H9 (cell line): ENCODE measurements at regions not wholly inside any gene's neighbourhood (a gene's known extent, or its start where the extent isn't known, plus 50 kb on each side); places are given as distances from the start of the nearest gene placed in this dataset.
A peak's percentile ranks its signal among the peaks of the same experiment; 100 is the strongest.

Experiments used
- DNase-seq: peaks from one replicate; pipeline ENCODE4 v3.0.0-alpha.2; 2017
- H2AFZ ChIP-seq: one replicate; pipeline ENCODE4 v1.6.1; 2013; ENCODE audit warnings: mild to moderate bottlenecking, low read length, control low read depth, moderate library complexity
- H2AK5ac ChIP-seq: 2 replicates; pipeline ENCODE4 v1.6.1; 2013; ENCODE audit warnings: low read length, control low read depth, mixed read lengths; ENCODE audit not compliant: insufficient read length
- H2BK120ac ChIP-seq: one replicate; pipeline ENCODE4 v1.6.1; 2013; ENCODE audit warnings: low read depth, mild to moderate bottlenecking, low read length, control low read depth, inconsistent platforms; ENCODE audit not compliant: poor library complexity, severe bottlenecking
- H2BK12ac ChIP-seq: 2 replicates; pipeline ENCODE4 v1.6.1; 2013; ENCODE audit warnings: low read length, control low read depth, mixed read lengths, low read depth; ENCODE audit not compliant: insufficient read length
- H2BK15ac ChIP-seq: 2 replicates; pipeline ENCODE4 v1.6.1; 2013; ENCODE audit warnings: low read depth, low read length, control low read depth
- H2BK20ac ChIP-seq: one replicate; pipeline ENCODE4 v1.6.1; 2013; ENCODE audit warnings: low read depth, mild to moderate bottlenecking, low read length, control low read depth, inconsistent platforms; ENCODE audit not compliant: poor library complexity, severe bottlenecking
- H2BK5ac ChIP-seq: 2 replicates; pipeline ENCODE4 v1.6.1; 2013; ENCODE audit warnings: low read length, control low read depth, mixed read lengths; ENCODE audit not compliant: insufficient read length
- H3K14ac ChIP-seq: 2 replicates; pipeline ENCODE4 v1.6.1; 2013; ENCODE audit warnings: low read length, control low read depth; ENCODE audit not compliant: insufficient read depth
- H3K18ac ChIP-seq: 2 replicates; pipeline ENCODE4 v1.6.1; 2013; ENCODE audit warnings: low read depth, mild to moderate bottlenecking, mixed read lengths, low read length, control low read depth; ENCODE audit not compliant: insufficient read length
- H3K23ac ChIP-seq: 2 replicates; pipeline ENCODE4 v1.6.1; 2013; ENCODE audit warnings: low read length, control low read depth, mixed read lengths, low read depth; ENCODE audit not compliant: insufficient read length
- H3K23me2 ChIP-seq: 2 replicates; pipeline ENCODE4 v1.6.1; 2013; ENCODE audit warnings: low read depth, mild to moderate bottlenecking, mixed read lengths, low read length, control low read depth; ENCODE audit not compliant: insufficient read length, poor library complexity, severe bottlenecking
- H3K27ac ChIP-seq: 2 replicates; pipeline ENCODE4 v1.5.1; 2013; ENCODE audit warnings: low read length, control low read depth, mixed read lengths, low read depth; ENCODE audit not compliant: insufficient read length
- H3K27me3 ChIP-seq: 2 replicates; pipeline ENCODE4 v1.6.1; 2013; ENCODE audit warnings: low read length, control low read depth, inconsistent platforms; ENCODE audit not compliant: insufficient read depth
- H3K4ac ChIP-seq: 2 replicates; pipeline ENCODE4 v1.6.1; 2013; ENCODE audit warnings: low read depth, mild to moderate bottlenecking, control low read depth, inconsistent platforms, low read length, moderate library complexity
- H3K4me1 ChIP-seq: 2 replicates; pipeline ENCODE4 v1.6.1; 2013; ENCODE audit warnings: low read length, control low read depth, inconsistent platforms; ENCODE audit not compliant: insufficient read depth
- H3K4me2 ChIP-seq: 2 replicates; pipeline ENCODE4 v1.6.1; 2013; ENCODE audit warnings: low read length, control low read depth, mixed read lengths; ENCODE audit not compliant: insufficient read length, insufficient read depth
- H3K56ac ChIP-seq: 2 replicates; pipeline ENCODE4 v1.6.1; 2013; ENCODE audit warnings: low read depth, mild to moderate bottlenecking, mixed read lengths, low read length, control low read depth; ENCODE audit not compliant: insufficient read length
- H3K79me1 ChIP-seq: 2 replicates; pipeline ENCODE4 v1.6.1; 2013; ENCODE audit warnings: low read depth, mild to moderate bottlenecking, moderate library complexity, low read length, control low read depth, inconsistent platforms; ENCODE audit not compliant: insufficient read depth, poor library complexity, severe bottlenecking
- H3K79me2 ChIP-seq: 2 replicates; pipeline ENCODE4 v1.6.1; 2013; ENCODE audit warnings: low read length, control low read depth, inconsistent platforms; ENCODE audit not compliant: insufficient read depth
- H3K9ac ChIP-seq: 2 replicates; pipeline ENCODE4 v1.6.1; 2013; ENCODE audit warnings: low read length, control low read depth, mixed read lengths; ENCODE audit not compliant: insufficient read length; ENCODE audit errors: extremely low read depth
- H3K9me3 ChIP-seq: one replicate; pipeline ENCODE4 v1.6.1; 2013; ENCODE audit warnings: low read depth, low read length, inconsistent platforms; ENCODE audit not compliant: control insufficient read depth
- H3T11ph ChIP-seq: one replicate; pipeline ENCODE4 v1.6.1; 2013; ENCODE audit warnings: mild to moderate bottlenecking, low read length, control low read depth, inconsistent platforms
- H4K20me1 ChIP-seq: one replicate; pipeline ENCODE4 v1.6.1; 2013; ENCODE audit not compliant: control insufficient read depth, insufficient read length, insufficient read depth
- H4K5ac ChIP-seq: 2 replicates; pipeline ENCODE4 v1.6.1; 2013; ENCODE audit warnings: low read depth, mild to moderate bottlenecking, mixed read lengths, low read length, control low read depth; ENCODE audit not compliant: insufficient read length
- H4K8ac ChIP-seq: replicated peaks from 2 replicates; pipeline ENCODE4 v1.6.1; 2013; ENCODE audit warnings: low read length, control low read depth, mixed read lengths, low read depth; ENCODE audit not compliant: insufficient read length
- H4K91ac ChIP-seq: 2 replicates; pipeline ENCODE4 v1.6.1; 2013; ENCODE audit warnings: low read depth, mild to moderate bottlenecking, moderate library complexity, mixed read lengths, low read length, control low read depth; ENCODE audit not compliant: insufficient read length
- H3K27ac Mint-ChIP-seq, 3 experiments: 2 replicates in 2 of 3; 3 replicates in 1 of 3; pipeline ENCODE4 v1.8.0; 2020 to 2021; ENCODE audit warnings: mixed read lengths in 3 of 3, mild to moderate bottlenecking in 1 of 3, moderate library complexity in 1 of 3
- H3K27me3 Mint-ChIP-seq: 2 replicates; pipeline ENCODE4 v1.8.0; 2021; ENCODE audit warnings: low read depth, mild to moderate bottlenecking, moderate library complexity, mixed read lengths
- H3K36me3 Mint-ChIP-seq, 3 experiments: 2 replicates in 2 of 3; 3 replicates in 1 of 3; pipeline ENCODE4 v1.8.0; 2020 to 2021; ENCODE audit warnings: low read depth in 3 of 3, mixed read lengths in 3 of 3; ENCODE audit not compliant: insufficient read depth in 1 of 3
- H3K4me1 Mint-ChIP-seq, 2 experiments: 2 replicates each; pipeline ENCODE4 v1.8.0; 2020; ENCODE audit warnings: mixed read lengths in 2 of 2
- H3K4me3 Mint-ChIP-seq, 2 experiments: 2 replicates in 1 of 2; 3 replicates in 1 of 2; pipeline ENCODE4 v1.8.0; 2020 to 2021; ENCODE audit warnings: mild to moderate bottlenecking in 2 of 2, mixed read lengths in 2 of 2, moderate library complexity in 1 of 2
- H3K9me3 Mint-ChIP-seq, 2 experiments: 2 replicates in 1 of 2; 3 replicates in 1 of 2; pipeline ENCODE4 v1.8.0; 2020; ENCODE audit warnings: mild to moderate bottlenecking in 2 of 2, mixed read lengths in 2 of 2, moderate library complexity in 1 of 2
- WGBS: extraction: QIAGEN DNeasy Blood & Tissue Kit; methylation state at CpG from one replicate; pipeline ENCODE4 v1.1.7; 2013; ENCODE audit warnings: missing lambda C conversion rate, low lambda C conversion rate, mixed read lengths; ENCODE audit not compliant: insufficient read length; ENCODE audit errors: extremely low coverage; 5-methylcytosine and 5-hydroxymethylcytosine counted together
- TF ChIP-seq, protein P1 (sequence below): fragments of 200-600 bp; sonication (generic); conservative IDR thresholded peaks from 3 replicates; pipeline ENCODE4 v1.8.0; 2021; ENCODE audit warnings: antibody characterized with exemption, mild to moderate bottlenecking

DNA sequence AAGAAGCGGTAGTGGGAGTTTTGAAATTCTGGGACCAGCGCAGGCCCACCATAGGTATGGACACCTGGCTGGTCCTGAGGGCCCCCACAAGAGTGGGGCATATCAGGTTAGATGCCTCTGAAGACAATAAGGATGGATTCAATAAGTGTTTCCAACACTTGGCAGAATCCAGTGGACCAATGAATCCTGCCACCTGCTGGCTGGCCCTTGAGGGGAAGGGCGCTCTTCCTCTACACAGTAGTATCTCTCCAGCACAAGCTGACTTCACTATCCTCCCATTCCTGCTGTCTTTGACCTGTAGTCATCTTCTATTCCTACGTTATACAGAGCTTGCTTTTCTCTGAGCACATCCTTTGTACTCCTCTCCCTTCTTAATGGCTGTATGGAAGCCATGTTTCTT lies 199.7 kb upstream of the TSHZ3 start:
- H3K79me2 ChIP-seq: no peaks in the 10 kb centered on the region
- WGBS: no CpG with 5 or more reads among the region's 4 CpGs
- H3K27me3 ChIP-seq: no peaks in the 10 kb centered on the region
- H4K20me1 ChIP-seq: no peaks in the 10 kb centered on the region
- no peak overlapping the region for H2BK15ac ChIP-seq
- H3K9ac ChIP-seq: no peak overlapping the region
- H2AK5ac ChIP-seq: no peak overlapping the region
- no peak overlapping the region for H3K18ac ChIP-seq
- H3K4me2 ChIP-seq: no peak overlapping the region
- Mint-ChIP-seq H3K4me1 (peaks cover 6 to 11% of the 10 kb centered on the region in 2 experiments), H3K9me3 (peaks cover 3 to 10% of the 10 kb centered on the region in 2 experiments; a peak in 4 of 5 replicates), H3K4me3 (no peak overlapping the region), H3K27me3 (peaks cover 6% of the 10 kb centered on the region), H3K36me3 (peaks cover 5 to 10% (median 6%) of the 10 kb centered on the region in 3 experiments; a peak in 3 of 7 replicates), H3K27ac (no peak overlapping the region)
- H2BK20ac ChIP-seq: no peak overlapping the region
- H3K23ac ChIP-seq: no peak overlapping the region
- H3K27ac ChIP-seq: no peak overlapping the region
- H3K9me3 ChIP-seq: no peaks in the 10 kb centered on the region
- no peaks in the 10 kb centered on the region for H3K4me1 ChIP-seq
- no peak overlapping the region for H3K14ac ChIP-seq
- no peak overlapping the region for H2BK5ac ChIP-seq
- H2BK120ac ChIP-seq: no peak overlapping the region
- H3K79me1 ChIP-seq: no peaks in the 10 kb centered on the region
- no peak overlapping the region for H3K56ac ChIP-seq
- no peaks in the 10 kb centered on the region for H3K23me2 ChIP-seq
- no peak overlapping the region for H4K8ac ChIP-seq
- TF ChIP-seq, protein P1, sequence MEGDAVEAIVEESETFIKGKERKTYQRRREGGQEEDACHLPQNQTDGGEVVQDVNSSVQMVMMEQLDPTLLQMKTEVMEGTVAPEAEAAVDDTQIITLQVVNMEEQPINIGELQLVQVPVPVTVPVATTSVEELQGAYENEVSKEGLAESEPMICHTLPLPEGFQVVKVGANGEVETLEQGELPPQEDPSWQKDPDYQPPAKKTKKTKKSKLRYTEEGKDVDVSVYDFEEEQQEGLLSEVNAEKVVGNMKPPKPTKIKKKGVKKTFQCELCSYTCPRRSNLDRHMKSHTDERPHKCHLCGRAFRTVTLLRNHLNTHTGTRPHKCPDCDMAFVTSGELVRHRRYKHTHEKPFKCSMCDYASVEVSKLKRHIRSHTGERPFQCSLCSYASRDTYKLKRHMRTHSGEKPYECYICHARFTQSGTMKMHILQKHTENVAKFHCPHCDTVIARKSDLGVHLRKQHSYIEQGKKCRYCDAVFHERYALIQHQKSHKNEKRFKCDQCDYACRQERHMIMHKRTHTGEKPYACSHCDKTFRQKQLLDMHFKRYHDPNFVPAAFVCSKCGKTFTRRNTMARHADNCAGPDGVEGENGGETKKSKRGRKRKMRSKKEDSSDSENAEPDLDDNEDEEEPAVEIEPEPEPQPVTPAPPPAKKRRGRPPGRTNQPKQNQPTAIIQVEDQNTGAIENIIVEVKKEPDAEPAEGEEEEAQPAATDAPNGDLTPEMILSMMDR: peak; percentile 77
- no peak overlapping the region for H3T11ph ChIP-seq
- no peak overlapping the region for H2BK12ac ChIP-seq
- H4K5ac ChIP-seq: no peak overlapping the region
- H3K4ac ChIP-seq: no peak overlapping the region
- no peak overlapping the region for H2AFZ ChIP-seq
- peak; percentile 46 for DNase-seq
- H4K91ac ChIP-seq: no peak overlapping the region
